HG03159 (cell line): ENCODE measurements at regions not wholly inside any gene's neighbourhood (a gene's known extent, or its start where the extent isn't known, plus 50 kb on each side); places are given as distances from the start of the nearest gene placed in this dataset.
"Not testable (repeated sequence)": the region's sequence is repeated elsewhere in the genome, so short reads cannot be mapped to it uniquely, and the experiment has no call there.

Experiments used
- ATAC-seq: cut with Tn5 transposase; IDR thresholded peaks from one replicate; pipeline ENCODE4 v1.9.1; 2021; ENCODE audit warnings: mild to moderate bottlenecking, moderate library complexity; ENCODE audit not compliant: unreplicated experiment

DNA sequence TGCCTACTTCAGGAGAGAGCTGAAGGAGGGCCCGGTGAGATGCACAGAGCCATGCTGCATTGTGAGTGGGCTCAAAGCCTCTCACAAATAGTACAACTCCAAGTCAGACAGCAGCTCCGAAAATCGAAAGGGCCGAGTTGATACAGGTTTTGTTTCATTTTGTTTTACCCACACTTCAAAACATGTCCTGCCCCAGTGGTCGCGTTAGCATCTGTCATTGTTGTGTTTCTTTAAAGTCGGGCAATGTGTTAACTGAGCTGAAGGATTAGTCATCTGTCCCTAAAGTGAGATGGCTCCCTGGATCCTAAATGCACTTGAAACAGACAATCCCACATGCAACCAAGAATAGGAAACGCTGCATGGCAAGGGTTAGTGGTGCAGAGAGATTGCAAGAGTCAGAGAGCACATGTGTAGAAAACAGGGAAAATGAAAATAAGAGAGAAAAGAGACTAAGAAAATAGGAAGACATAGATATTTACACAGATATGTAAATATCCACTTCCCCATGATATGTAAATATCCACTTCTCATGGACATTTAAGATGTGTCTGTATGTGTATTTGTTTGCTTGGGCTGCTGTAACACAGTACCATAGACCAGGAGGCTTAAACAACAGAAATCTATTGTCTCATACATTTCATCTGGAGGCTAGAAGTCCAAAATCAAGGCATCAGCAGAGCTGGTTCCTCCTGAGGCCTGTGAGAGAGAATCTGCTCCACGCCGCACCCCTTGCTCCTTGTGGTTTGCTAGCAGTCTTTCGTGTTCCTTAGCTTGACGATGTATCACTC is 131.4 kb upstream of the RAB4A start:
- no peak for ATAC-seq

- ATAC-seq = no peak
Measured at GRCh38 chr1:229140119-229140396, 130.9 kb upstream of the RAB4A start.

DNA sequence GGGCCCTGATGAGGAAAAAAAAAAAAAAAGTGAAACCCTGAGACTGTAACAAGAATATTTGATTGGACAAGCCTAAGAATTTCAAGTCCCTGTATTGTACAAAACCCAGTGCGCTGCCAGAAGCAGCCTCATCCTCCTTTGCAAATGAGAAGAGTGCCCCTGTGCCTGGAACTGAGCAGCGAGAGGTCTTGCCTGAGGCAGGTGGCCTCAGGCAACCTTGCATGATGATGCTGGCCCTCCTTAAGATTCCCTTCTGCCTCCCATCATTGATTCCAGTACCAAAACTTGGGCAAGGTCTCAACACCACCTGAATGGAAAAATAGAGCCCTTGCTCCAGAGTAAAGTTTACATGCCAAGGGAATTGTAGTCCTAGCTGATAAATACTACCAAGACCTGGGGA is 129.6 kb upstream of the RAB4A start:
- ATAC-seq = no peak

GRCh38 chr1:229141689-229142377 is 129.1 kb upstream of the RAB4A start:
- ATAC-seq = no peak

DNA sequence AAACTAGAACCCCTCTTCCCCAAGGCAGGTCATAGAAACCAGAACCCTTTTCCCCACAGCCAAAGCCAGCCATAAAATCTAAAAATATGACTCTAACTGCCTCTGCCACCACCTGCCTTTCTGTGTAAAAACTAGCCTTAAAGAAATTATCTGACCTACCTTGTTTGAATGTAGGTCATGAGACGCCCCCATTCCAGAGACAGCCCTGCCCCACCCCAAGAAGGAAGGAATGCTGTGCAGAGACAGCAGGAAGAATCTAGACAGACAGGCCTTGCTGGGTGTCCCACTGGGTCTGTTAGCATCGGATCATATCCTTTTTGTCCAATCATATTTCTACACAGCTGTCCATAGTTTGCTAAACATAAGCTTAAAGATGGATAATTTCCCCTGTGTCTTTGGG is 128.4 kb upstream of the RAB4A start:
- ATAC-seq = no peak

- ATAC-seq = no peak
Measured at GRCh38 chr1:229146647-229147046, 124.3 kb upstream of the RAB4A start.

DNA sequence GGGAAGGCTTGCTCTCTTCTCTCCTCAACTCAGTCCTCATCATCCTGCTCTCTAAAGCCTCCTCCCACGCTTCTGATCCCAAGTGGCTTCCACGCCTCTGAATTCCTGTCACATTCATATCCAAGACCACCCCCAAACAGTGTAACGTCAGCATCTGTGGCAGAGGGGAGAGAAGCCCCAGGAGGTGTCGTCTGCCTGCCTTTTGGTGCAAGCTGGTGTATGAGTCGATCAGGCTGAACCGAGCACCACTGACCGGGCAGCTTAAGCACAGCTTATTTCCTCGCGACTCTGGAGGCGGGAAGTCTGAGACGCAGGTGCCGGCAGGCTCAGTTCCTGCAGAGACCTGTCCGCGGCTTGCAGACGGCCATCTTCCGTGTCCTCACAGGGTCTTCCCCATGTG is 123.8 kb upstream of the RAB4A start:
- ATAC-seq = no peak

DNA sequence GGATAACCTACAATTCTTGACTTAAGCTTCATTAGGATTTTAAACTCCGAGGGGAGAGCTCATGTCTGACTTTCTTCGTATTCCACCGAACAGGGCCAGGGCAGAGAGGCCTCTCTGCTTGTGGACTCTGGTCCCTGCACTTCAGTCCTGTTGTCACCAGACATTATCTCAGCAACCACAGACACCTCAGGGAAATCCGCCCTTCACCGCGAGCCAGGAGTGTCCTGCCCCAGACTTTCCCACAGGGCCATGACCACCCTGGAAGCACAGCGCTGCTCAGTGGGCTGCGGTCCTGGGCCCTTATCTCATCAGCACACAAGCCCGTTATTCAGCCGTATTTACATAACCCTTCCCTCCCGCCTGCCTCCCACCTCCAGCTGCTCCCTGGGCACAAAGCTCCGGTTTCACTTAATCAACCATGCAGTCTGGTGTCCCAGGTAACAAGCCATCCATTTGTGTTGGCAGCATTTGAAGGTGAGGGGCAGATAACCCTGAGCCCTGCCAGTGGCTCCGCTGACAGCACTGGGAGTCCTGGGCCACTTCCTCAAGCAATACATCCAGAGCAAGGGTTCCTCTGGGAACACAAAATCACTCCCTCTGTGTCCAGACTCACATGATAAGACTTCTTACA is 122.8 kb upstream of the RAB4A start:
- ATAC-seq = no peak

DNA sequence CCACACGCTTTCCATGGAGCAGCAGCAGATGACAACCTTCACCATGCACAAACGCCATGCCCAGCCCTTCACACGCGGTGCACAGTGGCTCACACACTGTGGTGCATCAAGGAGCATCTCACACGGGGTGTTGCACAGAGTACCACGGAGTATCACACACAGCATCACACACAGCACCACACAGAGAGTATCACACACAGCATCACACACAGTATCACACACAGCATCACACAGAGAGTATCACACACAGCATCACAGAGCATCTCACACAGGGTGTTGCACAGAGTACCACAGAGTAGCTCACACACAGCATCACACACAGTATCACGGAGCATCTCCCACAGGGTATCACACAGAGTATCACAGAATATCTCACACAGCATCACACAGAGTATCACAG is 122.2 kb upstream of the RAB4A start:
- no peak for ATAC-seq

DNA sequence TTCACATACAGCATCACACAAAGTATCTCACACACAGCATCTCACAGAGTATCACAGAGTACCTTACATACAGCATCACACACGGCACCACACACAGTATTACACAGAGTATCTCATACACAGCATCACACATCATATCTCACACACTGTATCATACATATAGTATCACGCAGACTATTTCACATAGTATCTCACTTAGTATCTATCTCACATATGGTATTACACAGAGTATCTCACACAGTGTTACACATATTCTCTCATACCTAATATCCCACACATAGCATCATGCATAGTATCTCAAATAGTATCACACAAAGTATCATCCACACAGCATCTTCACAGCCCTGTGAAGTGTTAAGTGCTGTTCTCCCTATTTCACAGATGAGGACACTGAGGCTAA is 121.5 kb upstream of the RAB4A start:
- ATAC-seq = no peak

- no peak for ATAC-seq
Measured at GRCh38 chr1:229150518-229150917, 120.4 kb upstream of the RAB4A start.

GRCh38 chr1:229151412-229151811 is 119.5 kb upstream of the RAB4A start:
- not testable (repeated sequence) for ATAC-seq

- no peak for ATAC-seq
Measured at GRCh38 chr1:229152311-229152710, 118.6 kb upstream of the RAB4A start.

DNA sequence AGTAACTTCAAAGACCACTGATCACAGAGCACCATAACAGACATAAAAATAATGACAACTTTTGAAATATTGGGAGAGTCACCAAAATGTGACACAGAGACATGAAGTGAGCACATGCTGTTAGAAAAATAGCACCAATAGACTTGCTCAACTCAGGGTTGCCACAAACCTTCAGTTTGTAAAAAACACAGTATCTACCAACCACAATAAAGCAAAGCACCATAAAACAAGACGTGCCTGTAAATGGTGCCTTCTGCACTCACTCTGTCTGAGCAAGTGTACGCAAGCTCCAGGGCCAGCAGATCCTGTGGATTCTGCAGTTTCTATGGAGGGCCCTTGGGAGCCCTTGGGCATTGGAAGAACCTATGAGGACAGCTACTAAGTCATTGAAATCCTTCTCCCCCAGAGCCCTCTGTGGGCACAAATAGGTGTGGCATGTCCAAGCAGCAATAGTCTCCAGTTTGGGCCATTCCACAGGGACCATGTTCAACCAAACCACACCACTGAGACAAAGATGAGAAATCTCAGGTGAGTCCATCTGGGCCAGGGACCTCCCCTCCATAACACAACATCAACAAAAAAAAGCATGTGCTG is 116.9 kb upstream of the RAB4A start:
- ATAC-seq = no peak

- ATAC-seq = no peak
Measured at GRCh38 chr1:229154811-229155210, 116.1 kb upstream of the RAB4A start.

GRCh38 chr1:229155472-229155871 is 115.4 kb upstream of the RAB4A start:
- ATAC-seq = no peak

DNA sequence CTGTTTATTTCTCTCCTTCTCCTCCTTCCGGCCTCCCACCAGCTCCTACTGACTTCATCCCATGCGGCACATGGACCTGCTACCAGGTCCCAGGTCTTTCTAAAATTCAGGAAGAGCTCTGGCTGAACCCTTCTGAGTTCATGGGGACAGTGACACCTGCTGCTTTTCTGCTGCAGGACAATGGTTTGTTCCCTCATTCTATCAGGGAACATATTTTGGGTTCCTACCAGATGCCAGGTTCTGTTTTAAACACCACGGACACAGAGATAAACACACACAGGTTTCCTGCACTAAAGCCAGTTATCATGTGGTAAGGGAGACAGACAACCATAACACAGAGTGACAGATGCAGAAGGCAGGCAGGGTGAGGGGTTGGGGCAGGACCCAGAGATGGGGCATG is 114.0 kb upstream of the RAB4A start:
- ATAC-seq = no peak

DNA sequence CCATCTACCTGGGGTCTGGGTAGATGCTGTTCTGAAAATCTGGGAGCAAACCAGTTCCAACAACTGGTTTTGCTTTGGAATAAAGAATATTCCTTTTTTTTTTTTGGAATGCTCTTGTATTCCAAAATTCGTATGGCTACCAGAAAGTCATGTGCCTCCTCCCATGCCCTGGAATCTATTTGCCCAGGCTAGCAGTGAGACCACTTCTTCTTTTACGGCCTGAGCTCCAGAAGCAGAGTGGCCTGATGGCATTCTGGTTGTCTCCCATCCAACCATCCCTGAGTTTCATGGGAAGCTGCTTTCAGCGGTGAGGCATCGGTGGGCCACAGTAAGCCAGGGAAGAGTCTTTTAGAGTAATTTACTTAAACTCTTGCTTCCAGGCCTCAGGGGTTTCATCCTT is 113.4 kb upstream of the RAB4A start:
- ATAC-seq = no peak

DNA sequence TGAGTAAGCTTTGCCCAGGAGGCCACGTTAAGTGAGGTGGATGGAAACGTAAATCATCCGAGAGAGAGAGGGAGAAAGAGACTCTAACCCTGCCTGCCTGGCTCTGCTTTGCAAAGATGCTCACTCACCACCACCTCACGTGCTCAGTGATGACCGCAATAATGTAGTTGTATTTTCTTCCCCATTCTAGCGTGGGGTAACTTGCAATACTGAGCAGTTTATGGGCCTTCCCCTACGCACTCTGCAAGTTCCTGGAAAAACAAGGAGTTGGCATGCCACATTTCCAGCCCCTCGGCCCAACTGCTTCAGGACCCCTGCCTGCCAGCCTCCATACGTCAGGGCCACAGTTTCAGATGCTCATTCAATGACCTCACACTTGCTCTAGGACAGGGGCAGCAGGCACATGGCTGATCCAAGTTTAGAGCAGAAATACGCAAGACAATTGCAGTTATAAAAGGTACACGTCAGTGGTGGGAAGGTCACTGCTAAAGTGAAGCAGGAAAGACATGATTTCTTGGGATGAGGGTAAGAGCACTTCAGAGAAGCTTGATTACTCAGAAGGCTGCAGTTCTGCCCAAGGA is 112.5 kb upstream of the RAB4A start:
- no peak for ATAC-seq

DNA sequence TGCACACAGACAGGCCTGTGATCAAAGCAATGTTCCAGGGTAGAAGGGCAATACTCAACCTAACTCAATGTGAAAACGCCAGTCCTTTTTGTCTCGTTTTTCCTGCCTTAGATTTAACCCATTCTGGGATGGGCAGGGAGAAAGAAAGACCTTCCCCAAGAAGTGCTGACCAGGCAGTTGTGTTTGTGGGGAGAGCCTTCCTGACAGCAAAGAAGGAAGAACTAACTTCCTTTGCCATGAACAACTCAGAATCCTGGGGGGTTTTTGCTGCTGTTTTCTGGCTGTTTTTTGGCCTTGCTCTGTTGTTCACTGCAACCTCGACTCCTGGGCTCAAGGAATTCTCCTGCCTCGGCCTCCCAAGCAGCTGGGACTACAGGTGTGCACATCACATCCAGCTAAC is 112.0 kb upstream of the RAB4A start:
- no peak for ATAC-seq

DNA sequence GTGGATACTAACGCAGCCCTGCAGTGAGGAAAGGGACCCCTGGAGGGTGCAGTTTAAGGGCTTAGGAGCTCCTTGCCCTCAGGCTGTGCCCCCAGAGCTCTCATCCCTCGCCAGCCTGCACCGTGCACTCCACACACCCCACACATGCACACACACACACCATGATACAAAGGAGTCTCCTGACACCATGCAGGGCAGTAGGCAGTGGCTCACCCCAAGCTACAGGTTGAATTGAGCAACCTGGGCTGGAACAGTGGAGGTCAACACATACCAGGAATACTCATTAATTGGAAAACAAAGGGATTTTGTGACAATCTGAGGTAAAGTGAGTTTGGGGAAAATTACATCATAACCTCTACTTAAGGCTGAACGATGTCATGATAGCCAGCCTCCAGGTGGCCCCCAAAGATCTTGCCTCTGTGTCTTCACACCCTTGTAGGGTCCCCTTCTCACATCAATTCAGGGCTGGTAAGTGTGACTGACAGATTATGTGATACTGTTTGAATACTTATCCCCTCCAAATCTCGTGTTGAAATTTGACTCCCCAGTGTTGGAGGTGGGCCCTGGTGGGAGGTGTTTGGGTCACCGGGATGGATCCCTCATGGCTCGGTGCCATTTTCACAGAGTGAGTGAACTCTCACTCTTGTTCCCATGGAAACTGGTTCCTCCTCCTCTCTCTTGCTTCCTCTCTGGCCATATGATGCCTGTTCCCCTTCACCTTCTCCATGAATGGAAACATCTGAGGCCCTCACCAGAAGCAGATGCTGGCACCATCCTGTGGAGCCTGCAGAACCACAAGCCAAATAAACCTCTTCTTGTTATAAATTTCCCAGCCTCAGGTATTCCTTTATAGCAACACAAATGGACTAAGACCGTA is 111.0 kb upstream of the RAB4A start:
- no peak for ATAC-seq
